OCI-LY3 (cell line): ENCODE measurements at regions not wholly inside any gene's neighbourhood (a gene's known extent, or its start where the extent isn't known, plus 50 kb on each side); places are given as distances from the start of the nearest gene placed in this dataset.

ENCODE experiments used
- EZH2phosphoT487 ChIP-seq: fragments of 200-600 bp; shearing (Covaris generic); IDR thresholded peaks from 2 replicates; pipeline ENCODE4 v1.6.1; 2018; ENCODE audit warnings: antibody characterized with exemption, mixed run types, low read depth
- TF ChIP-seq, protein P1 (sequence below): fragments of 200-600, 300-600 bp; sonication (generic); IDR thresholded peaks from 2 replicates; pipeline ENCODE4 v1.5.1; 2014; ENCODE audit warnings: antibody characterized with exemption, low read length, low read depth

DNA sequence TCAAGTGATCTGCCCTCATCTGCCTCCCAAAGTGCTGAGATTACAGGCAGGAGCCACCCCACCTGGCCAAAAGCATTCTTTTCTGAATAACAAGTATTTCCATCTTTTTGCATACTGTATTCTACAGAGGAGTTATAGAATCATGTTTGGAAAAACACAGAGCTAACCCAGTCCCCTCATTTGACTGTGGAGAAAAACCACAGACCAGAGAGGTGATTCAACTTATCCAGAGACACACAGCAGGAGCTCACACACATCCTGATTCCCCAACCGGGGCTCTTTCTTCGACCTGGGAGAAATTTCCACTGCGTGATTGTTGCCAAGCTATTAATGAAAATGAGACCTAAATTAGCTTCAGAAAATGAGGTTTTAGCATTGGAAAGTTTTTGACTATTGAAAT is 176.1 kb upstream of the TLE3 start:
- TF ChIP-seq, protein P1, sequence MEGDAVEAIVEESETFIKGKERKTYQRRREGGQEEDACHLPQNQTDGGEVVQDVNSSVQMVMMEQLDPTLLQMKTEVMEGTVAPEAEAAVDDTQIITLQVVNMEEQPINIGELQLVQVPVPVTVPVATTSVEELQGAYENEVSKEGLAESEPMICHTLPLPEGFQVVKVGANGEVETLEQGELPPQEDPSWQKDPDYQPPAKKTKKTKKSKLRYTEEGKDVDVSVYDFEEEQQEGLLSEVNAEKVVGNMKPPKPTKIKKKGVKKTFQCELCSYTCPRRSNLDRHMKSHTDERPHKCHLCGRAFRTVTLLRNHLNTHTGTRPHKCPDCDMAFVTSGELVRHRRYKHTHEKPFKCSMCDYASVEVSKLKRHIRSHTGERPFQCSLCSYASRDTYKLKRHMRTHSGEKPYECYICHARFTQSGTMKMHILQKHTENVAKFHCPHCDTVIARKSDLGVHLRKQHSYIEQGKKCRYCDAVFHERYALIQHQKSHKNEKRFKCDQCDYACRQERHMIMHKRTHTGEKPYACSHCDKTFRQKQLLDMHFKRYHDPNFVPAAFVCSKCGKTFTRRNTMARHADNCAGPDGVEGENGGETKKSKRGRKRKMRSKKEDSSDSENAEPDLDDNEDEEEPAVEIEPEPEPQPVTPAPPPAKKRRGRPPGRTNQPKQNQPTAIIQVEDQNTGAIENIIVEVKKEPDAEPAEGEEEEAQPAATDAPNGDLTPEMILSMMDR: no peak
- no peak for TF ChIP-seq EZH2phosphoT487
